HG02884 (cell line): ENCODE measurements at regions not wholly inside any gene's neighbourhood (a gene's known extent, or its start where the extent isn't known, plus 50 kb on each side); places are given as distances from the start of the nearest gene placed in this dataset.

Experiments used
- ATAC-seq: cut with Tn5 transposase; IDR thresholded peaks from one replicate; pipeline ENCODE4 v1.9.1; 2021; ENCODE audit warnings: mild to moderate bottlenecking, moderate library complexity; ENCODE audit not compliant: unreplicated experiment

DNA sequence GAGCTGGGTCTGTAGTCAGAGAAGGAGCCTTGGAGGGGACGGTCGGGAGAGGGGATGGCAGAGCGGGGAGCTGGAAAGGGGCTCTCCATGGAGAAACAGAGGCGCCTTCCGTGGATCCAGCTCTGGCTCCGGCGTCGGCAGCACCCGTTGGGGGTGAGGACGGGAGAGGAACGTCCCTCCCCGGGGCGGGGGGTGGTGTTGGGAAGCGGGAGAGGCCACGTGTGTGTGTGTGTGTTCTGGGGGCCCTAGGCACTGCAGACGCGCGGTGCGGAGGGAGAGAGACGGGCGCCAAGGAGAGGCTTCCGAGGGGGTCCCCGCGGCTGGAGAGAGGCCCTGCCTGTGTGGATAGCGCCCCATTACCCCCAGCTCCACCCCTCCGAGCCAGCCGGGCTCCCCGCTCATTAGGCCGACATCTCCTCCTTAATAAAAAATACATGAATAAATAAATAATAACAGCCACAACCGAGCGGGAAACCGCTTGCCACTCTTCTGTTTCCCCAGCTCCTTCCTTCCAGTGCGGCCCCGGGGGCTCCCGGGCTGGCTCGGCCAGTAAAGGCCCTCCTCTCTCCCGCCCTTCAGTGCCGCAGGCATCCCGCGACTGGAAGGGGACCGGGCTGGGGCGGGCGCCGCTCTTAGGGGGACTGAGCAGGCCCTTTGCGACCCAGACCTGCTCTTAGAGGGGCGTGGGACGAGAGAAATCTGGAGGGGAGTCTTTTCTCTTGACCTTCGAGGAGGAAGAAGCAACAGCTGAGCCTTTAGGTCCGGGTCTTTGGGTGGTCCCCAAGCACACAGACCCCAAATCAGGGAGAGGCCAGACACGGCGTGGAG is 71.3 kb upstream of the ARAP3 start:
- ATAC-seq = no peak

DNA sequence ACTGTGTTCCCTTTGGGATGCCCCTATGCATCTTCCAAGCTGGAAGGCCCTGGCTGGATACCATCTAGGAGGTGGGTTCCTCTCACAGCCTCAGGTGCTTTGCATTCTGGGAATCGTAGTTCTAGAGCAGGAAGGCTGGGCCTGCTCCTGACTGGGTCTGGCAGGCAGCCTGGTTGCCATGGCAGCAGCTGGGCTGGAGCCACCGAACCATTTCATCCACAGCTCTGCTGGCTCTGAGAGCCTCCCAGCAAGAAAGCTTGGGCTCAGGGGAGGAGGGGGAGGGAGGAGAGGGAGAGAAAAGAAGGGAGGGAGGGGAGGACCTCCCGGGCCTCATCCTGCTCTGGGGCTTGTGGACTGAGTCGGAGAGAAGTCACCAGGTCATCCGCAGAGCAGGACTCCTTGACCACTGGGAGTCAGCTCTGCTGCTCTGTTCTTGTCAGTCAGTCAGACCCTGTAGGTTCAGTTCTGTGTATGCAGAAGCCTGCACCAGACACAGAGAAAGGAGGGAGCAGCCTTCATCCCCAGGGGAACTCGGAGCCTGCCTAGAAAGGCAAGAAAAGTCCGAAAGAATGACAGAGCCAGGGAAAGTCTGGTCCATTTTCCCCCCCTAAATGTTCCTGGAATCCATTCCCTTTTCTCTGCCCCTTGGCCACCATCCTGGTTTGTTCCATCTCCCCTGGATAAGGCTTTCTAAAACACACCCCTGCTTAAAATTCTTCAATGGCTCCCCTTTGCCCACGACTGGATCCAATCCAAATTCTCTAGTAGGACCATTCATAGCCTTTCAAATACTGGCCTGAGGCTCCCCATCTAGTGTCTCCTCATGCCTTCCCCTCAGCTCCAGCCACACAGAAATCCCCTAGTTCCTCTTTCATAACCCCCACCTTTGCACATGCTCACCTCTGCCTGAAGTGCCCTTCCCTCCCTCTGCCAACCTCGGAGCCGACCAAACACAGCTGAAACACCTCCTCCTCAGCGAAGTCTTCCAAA is 65.4 kb upstream of the ARAP3 start:
- ATAC-seq = peak; percentile 81

DNA sequence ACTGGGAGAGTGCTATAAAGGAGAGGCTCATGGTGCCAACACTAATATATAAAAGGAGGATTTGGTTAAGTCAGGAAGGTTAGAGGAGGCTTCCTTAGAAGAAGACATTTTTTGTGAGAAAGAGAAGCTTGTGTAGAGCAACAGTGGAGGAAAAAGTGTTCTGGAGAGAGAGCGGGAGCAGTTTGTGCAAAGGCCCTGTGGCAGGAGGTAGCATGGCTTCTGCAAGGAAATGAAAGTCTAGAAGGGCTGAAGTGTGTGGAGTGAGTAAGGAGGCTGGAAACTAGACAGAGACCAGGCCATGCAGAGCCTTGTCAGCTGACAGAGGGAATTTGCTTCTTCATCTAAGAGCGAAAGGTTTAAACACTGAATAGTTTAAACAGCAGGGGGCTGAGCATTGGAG is 64.4 kb upstream of the ARAP3 start:
- no peak for ATAC-seq

DNA sequence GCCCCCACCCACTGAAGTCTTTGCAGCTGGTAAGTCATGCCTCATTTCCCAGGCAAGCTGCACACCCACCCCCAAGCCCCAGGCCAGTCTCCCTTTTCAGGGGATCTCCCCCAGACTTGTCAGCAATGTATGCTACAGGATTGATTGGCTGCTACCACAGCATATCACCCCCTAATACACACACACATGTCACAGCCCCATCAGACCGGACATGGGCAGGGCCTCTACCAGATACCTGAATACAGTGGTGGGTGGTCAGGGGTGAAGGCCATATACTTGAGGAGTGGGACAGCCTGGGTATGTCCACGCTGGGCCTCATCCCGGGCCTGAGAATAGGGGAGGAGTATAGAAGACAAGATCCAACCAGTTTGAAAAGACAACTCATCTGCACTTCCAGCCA is 63.4 kb upstream of the ARAP3 start:
- no peak for ATAC-seq

DNA sequence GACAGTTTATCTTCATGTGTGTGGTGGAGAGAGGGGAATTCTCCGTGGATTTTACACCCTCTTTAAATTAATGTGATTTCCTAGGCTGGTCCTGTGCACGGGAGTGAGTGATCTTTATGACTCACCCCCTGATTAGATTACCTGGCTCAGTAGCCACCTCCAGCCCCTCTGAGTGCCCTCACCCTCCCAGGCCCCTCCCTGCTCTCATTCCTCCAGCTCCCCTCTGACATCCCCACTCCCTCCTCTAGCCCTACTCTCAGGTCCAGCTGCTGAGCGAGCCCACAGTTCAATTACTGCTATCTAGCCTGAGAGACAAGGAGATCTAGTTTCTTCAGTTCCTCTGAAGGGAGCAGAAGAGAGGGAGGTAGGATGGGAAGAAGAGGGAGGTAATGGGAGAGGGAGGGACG is 61.8 kb upstream of the ARAP3 start:
- no peak for ATAC-seq

DNA sequence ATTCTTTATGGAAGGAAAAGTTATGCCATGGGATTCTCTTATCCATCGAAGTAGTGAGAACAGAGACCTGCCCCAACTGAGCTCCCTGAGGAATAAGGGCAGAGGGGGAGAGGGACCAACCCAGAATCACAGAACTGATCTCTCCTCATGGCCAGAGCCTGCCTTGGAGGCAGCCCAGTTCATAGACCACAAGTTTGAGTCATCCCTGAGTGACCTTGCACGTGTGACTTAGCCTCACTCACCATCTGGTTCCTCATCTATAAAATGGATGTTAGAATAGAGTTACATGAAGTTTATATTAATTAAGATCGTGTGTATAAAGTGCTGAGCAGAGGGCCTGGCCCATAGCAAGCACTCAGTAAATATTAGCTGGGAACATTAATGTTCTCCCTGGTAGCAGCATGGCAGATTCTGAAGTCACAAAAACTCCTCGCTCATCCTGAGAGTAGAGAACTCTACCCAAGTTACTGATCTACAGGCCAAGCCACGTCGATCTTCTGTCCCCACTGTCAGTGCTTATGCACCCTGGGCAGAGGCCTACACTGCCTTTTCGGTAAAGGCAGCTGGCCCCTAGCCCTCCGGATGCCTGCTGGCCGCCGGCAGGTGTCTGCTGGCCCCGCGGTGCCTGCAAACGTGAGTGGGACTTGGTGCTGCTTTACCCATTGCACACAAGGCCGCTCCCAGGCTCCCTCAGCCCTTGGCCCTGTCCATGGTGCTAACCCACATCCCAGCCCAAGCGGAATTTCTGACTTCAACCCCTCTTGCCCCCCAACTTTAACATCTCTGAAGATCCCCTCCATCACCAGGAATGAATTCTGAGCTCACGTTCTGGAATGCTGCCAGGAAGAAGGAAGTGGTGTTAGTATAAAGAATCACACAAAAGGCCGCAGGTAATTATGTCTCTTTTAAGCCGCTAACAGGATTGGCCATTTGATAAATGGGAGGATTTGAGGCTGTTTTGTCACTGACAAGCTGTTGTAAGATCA is 61.1 kb upstream of the ARAP3 start:
- ATAC-seq = no peak

DNA sequence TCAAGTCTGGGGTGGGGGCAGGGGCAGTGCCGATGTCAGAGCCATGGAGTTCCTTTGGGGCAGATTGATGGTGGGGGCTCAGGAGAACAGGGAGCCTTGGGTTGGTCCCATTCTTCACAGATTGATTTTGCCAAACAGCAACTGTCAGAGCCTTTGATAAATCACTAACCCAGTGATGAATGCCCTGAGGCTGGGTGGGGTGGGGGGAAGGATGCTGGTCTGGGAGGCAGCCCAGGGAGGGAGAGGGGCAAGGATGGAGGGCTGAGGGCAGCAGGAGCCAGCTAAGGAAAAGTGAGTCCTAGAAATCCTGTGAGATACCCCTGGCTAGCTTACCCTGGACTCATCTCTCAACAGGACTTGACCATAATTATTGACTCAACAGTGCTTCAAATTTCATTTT is 60.1 kb upstream of the ARAP3 start:
- ATAC-seq = no peak

DNA sequence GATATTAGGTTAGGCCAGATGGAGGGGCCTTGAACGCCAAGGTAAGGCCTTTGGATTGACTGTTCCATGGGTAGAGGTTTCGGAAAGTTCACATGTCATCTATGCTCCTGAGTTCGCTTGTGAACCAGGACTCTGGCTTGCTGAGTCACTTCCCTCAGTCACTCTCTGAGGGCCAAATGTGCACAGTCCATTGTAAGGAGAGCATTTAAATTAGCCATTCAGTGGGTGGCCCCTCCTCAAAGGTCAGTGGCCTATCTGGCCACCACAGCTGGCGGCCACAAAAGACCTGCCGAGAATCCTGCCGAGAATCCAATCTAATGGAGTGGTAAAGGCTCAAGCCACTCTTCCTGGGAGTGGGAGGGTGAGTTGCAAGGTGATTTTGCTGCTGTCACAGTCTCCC is 58.9 kb upstream of the ARAP3 start:
- no peak for ATAC-seq

DNA sequence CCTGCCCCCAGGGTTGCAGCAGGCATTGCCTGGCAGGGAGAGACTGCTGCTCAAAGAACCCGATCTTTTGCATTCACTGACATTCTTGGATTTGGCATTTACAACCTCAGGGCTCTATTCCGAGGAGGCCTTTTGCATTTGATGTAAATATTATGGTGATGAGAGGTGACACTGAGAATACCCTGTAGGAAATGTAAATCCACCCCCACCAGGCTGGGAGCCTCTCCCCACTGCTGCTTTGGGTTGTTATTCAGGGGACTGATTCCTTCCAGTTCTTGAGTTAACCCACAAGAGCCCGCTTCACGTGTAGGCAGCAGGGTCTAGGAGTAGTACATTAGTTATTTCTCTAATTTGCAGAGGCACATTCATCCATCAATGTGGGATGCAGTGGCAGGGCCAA is 55.5 kb upstream of the ARAP3 start:
- ATAC-seq = no peak

DNA sequence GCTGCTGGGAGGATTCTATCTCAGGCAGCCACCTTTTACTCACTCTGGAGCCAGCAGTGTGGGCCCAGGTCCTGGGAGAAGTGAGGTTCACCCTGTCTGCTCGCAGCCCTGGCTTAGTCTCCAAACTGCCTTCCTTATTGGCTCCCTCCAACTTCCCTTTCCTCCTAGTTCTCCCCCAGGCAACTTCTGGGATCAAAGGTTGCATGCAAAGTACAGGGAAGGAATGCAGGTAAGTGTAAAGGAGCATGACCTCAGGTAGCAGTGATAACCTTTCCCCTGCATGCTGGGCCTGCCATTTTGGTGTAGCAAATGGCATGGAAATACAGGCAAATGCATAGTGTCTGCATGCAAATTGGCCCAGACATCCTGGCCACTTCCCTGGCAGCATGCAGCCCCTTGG is 53.8 kb upstream of the ARAP3 start:
- ATAC-seq = no peak

DNA sequence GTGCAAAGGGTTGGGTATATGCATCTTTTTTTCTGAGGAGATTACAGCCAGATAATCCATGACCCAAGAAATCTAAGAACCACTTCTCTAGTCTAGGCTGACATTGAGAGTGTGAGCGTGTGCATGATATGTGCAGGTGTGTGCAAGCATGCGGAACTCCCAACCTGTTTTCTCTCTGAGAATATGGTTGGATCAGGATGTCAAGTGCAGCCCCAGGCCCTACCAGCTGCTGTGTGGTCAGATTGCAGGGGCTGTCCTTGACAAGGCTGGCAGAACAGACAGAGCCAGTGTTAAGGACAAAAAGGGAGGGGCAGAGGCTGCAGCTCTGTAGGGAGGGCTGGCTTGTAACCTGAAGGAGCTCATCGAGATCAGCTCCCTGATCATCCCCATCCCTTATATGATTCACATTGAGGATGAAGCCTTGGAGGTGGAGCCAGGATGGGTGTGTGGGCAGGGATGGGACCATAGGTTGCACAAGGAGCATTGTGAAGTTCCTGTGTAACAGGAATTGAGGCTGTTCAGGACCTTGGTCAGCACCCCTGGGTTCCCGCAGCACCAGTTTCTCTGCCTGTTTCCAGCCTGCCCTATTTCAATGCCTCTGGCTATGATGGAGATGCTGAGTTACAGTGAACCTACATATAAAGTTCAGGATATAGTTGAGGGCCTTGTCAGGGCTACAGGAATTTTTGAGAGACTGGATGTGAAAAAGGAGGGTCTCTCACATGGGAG is 52.6 kb upstream of the ARAP3 start:
- no peak for ATAC-seq

DNA sequence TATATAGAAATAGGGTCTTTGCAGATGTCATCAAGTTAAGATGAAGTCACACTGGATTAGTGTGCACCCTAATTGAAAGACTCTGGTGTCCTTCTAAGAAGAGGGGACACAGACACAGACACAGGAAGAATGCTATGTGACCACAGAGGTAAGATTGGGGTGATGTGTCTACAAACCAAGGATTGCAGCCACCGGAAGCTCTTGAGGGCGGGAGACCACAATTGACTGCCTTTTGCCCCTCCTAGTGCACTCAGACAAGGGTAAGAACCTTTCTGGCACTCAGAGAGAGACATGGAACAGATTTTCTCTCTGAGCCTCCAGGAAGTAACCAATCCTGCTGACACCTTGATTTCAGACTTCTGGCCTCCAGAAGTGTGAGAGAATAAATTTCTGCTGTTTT is 51.2 kb upstream of the ARAP3 start:
- no peak for ATAC-seq

DNA sequence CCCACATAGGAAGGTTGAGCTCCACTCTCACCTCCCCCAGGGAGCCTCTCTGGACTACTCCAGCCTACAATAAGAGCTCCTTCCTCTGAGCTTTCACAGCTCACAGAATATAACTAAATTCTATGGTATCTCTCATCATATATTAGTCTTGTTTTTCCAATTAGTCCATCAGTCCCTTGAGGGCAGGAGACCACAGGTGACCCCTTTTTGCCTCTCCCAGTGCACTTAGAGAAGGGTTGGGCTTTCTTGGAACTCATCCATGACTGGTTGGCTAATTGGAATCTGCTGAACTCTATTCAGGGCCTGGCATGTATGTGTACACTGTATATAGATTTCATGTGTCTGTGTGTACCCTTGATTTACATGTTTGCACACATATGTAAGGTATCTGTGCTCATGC is 50.4 kb upstream of the ARAP3 start:
- no peak for ATAC-seq
